Gastroesophageal sphincter (tissue), 3 donors: ENCODE measurements at regions not wholly inside any gene's neighbourhood (a gene's known extent, or its start where the extent isn't known, plus 50 kb on each side); places are given as distances from the start of the nearest gene placed in this dataset.

ENCODE experiments used
- EP300 ChIP-seq: sonication (generic); formaldehyde crosslinking; IDR thresholded peaks from one replicate; pipeline ENCODE4 v1.6.1; 2017; ENCODE audit warnings: antibody characterized with exemption, mild to moderate bottlenecking
- POLR2AphosphoS5 ChIP-seq: sonication (generic); formaldehyde crosslinking; IDR thresholded peaks from one replicate; pipeline ENCODE4 v1.6.1; 2017; ENCODE audit warnings: antibody characterized with exemption
- TF ChIP-seq, protein P1 (sequence below), 4 experiments: fragments of 200-600 bp in 2 of 4; fragments of 450-650 bp in 2 of 4; sonication (generic) in 1 of 4; IDR thresholded peaks; one replicate each; pipeline ENCODE4 v1.5.1; 2017 to 2019; ENCODE audit warnings: antibody characterized with exemption in 4 of 4, mild to moderate bottlenecking in 2 of 4, moderate library complexity in 2 of 4

DNA sequence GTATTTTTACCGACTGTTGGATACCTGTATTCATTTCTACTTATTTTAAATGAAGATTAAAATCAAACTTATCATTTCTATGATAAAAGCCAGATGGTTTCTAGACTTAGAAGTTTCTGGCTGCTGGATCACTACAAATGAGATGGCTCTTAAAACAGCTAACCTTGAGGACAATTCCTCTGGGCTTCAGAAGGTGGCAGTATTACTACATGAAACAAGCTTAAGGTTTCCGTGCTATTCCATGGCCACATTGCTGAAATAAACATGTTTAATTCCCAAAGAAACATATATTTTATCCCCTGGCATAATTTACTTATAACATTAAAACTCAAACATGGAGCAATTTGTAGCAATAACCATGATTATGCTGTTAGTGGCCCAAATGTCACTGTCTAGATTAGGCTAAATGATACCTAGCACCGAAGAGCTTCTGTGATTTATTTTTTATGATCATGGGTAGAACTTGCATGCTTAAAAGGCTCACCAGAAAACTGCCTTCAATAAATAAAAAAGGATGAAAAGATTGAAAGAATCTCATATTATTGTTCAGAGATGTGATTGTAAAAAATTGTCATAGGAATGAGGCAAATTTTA, 204.0 kb upstream of the NANOGP8 start:
- TF ChIP-seq, protein P1, sequence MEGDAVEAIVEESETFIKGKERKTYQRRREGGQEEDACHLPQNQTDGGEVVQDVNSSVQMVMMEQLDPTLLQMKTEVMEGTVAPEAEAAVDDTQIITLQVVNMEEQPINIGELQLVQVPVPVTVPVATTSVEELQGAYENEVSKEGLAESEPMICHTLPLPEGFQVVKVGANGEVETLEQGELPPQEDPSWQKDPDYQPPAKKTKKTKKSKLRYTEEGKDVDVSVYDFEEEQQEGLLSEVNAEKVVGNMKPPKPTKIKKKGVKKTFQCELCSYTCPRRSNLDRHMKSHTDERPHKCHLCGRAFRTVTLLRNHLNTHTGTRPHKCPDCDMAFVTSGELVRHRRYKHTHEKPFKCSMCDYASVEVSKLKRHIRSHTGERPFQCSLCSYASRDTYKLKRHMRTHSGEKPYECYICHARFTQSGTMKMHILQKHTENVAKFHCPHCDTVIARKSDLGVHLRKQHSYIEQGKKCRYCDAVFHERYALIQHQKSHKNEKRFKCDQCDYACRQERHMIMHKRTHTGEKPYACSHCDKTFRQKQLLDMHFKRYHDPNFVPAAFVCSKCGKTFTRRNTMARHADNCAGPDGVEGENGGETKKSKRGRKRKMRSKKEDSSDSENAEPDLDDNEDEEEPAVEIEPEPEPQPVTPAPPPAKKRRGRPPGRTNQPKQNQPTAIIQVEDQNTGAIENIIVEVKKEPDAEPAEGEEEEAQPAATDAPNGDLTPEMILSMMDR (IDR thresholded peaks at IDR 0.05), result peak; percentile 51 to 80 (median 72)
- no peak for TF ChIP-seq POLR2AphosphoS5
- TF ChIP-seq EP300, result no peak
